Effector memory CD4-positive, alpha-beta T cell (primary cell): ENCODE measurements at regions not wholly inside any gene's neighbourhood (a gene's known extent, or its start where the extent isn't known, plus 50 kb on each side); places are given as distances from the start of the nearest gene placed in this dataset.

ENCODE experiments used
- DNase-seq, 3 donors: peaks; one replicate each; pipeline ENCODE4 v3.0.0-alpha.2; 2020
- H3K27ac ChIP-seq: 2 replicates; pipeline ENCODE4 v1.7.0; 2013; ENCODE audit warnings: mild to moderate bottlenecking, low read length, moderate library complexity; ENCODE audit not compliant: insufficient read depth, poor library complexity, severe bottlenecking
- H3K27me3 ChIP-seq: replicated peaks from 2 replicates; pipeline ENCODE4 v1.7.0; 2013; ENCODE audit warnings: mild to moderate bottlenecking, low read length; ENCODE audit not compliant: insufficient read depth, control insufficient read depth, poor library complexity, severe bottlenecking
- H3K36me3 ChIP-seq: 2 replicates; pipeline ENCODE4 v1.7.0; 2013; ENCODE audit warnings: mild to moderate bottlenecking, low read length, moderate library complexity; ENCODE audit not compliant: control insufficient read depth, insufficient read depth
- H3K4me1 ChIP-seq: 2 replicates; pipeline ENCODE4 v1.7.0; 2013; ENCODE audit warnings: low read length, mild to moderate bottlenecking; ENCODE audit not compliant: control insufficient read depth, insufficient read depth, poor library complexity, severe bottlenecking
- H3K4me3 ChIP-seq: 2 replicates; pipeline ENCODE4 v1.7.0; 2013; ENCODE audit warnings: low read length, low read depth, mild to moderate bottlenecking; ENCODE audit not compliant: insufficient read depth, poor library complexity, severe bottlenecking
- H3K9me3 ChIP-seq: 2 replicates; pipeline ENCODE4 v1.7.0; 2013; ENCODE audit warnings: mild to moderate bottlenecking, low read length, moderate library complexity; ENCODE audit not compliant: control insufficient read depth

DNA sequence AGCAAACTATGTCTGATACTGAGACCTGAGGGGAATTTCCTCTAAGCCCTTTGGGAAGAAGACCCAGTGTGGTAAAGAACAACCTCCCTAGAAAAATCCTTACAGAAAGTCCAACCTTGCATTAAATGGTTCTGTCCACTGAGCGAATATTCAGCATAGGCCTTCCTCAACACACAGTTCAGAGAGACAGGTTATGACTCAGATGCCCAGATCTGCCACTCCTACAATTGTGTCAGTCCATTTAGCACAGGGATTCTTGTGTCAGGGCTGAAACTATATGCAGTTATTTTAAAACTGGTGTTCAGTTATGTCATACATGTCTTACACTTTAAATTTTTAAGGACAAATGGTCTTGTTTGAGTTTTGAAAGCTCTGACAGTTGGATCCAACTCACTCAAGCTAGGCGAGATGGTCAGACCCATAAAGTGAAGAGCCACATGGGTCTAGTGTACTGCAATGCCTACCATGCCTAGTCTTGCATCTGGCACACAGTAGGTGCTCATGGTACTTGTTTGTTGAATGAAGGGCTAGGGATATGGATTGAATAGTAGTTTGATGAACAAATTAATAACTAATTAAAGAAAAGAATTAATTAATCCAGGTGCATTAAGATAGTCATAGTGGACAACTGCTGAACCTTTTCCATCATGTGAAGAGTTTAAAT is 207.5 kb upstream of the PWP1 start:
- H3K27ac ChIP-seq = no peak overlapping the region
- H3K36me3 ChIP-seq = no peaks in the 10 kb centered on the region
- no peaks in the 10 kb centered on the region for H3K27me3 ChIP-seq
- no peaks in the 10 kb centered on the region for H3K9me3 ChIP-seq
- no peaks in the 10 kb centered on the region for H3K4me1 ChIP-seq
- no peak overlapping the region for H3K4me3 ChIP-seq
- DNase-seq = no peak

DNA sequence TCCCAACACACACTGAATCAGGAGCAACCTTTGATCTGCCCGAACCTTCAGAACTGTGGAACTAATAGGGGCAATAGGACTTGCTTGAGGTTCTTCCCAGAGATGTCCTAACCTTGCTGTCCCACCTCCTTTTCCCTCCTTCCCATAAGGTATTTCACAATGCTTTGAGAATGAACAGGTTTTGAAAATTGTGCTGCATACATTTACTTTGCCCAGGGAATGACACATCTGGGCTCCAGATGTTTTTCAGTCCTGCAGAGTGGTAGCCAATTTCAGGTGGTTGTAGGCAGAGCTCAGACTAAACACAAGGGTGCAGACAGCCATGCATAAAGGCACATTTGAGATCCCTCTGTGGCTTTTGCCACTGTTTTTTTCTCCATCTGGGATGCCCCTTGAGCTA is 206.7 kb upstream of the PWP1 start:
- Histone ChIP-seq H3K36me3 (no peaks in the 10 kb centered on the region), H3K4me1 (no peaks in the 10 kb centered on the region), H3K9me3 (no peaks in the 10 kb centered on the region), H3K27me3 (no peaks in the 10 kb centered on the region), H3K4me3 (no peak overlapping the region), H3K27ac (no peak overlapping the region)
- DNase-seq = no peak

DNA sequence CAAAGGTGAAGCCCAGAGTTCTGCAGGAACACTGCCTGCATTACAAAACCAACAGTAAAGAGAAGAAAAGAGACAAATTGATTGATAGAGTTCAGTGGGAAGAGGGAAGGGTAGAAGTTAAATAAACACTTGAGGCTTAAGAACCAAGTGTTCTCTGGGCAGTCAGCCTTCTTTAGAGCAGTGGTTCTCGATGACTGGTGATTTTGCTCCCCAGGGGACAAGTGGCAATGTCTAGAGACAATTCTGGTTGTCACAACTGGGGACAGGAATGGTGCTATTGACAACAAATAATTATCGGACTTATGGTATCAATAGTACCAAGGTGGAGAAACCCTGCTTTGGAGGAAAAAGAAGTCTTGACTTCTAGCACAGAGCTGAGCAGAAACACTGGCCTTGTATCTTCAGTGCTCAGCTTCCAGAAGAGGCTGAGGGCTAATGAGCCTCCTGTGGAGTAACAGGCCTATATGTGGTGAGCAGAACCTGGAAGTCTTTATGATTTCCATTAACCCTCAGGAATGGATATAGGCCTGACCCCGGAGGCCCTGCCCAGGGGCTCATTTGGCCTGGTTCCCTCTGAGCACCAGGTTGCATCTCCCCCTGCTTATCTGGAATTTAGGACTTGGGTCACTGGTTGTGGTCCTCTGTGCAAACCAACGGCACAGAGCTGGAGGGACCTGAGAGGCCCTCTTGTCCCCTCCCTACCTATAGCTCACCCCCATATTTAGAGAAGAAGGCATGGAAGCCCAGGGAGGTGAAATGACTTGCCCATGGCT is 204.6 kb upstream of the PWP1 start:
- DNase-seq = no peak
- Histone ChIP-seq H3K9me3 (no peaks in the 10 kb centered on the region), H3K27me3 (no peaks in the 10 kb centered on the region), H3K27ac (no peak overlapping the region), H3K4me1 (no peaks in the 10 kb centered on the region), H3K4me3 (no peak overlapping the region), H3K36me3 (no peaks in the 10 kb centered on the region)

DNA sequence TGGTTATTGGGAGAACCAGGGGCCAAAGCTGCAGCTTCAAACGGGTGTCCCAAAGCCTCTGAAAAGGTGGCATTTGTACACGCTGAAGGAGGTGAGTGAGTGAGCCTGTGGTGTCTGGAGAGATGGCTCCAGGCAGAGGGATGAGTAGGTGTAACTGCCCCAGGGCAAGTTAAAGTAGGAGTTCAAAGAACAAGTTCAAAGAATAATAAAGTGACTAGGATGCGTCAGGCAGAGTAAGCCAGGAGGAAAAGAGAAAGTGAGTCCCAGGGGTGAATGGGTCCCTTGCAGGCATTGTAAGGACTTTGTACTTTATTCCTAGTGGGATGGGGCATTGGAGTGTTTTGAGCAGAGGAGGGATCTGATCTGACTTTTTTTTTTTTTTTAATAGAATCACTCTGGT is 201.4 kb upstream of the PWP1 start:
- Histone ChIP-seq H3K27me3 (no peaks in the 10 kb centered on the region), H3K4me1 (no peaks in the 10 kb centered on the region), H3K9me3 (no peaks in the 10 kb centered on the region)

DNA sequence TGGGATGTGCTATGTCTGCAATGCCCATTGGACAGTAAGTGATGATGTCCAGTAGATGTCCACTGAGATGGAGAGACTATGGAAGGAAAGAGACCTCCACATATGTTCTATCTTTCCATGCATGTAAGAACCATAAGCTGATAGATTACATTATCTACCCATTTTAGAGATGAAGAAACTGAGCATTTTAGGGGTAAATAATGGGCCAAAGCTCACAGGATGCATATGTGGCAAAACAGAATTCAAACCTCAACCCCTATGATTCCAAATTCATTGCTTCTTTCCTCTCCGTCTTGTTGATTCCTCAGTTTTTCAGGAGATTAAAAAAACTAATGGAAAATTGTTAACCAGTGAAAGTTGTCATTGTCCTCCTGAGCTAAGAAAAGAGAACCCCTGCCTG is 200.7 kb upstream of the PWP1 start:
- Histone ChIP-seq H3K27me3 (no peaks in the 10 kb centered on the region), H3K36me3 (no peaks in the 10 kb centered on the region), H3K4me3 (no peak overlapping the region), H3K9me3 (no peaks in the 10 kb centered on the region), H3K27ac (no peak overlapping the region), H3K4me1 (no peaks in the 10 kb centered on the region)
- DNase-seq = no peak

More for the DNA sequence above, 201.4 kb upstream of the PWP1 start:
- Histone ChIP-seq H3K36me3 (no peaks in the 10 kb centered on the region), H3K4me3 (no peak overlapping the region), H3K27ac (no peak overlapping the region)
- DNase-seq = no peak

DNA sequence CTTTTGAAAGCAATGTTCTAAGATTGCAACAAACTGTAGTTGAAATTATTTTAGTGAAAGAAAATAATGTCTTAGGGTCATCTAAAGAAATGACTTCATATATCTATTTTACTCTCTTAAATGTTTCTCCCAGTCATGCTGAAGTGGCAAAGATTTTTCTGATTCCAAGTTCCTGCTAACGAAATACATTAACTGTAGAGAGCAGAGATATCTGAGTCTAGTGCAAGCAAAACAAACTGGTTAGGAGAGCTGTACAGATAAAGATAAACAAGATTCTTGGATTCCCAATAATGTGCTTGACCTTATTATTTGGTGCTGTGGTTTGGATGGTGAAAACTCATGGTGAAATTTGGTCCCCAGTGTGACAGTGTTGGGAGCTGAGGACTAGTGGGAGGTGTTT is 199.9 kb upstream of the PWP1 start:
- Histone ChIP-seq H3K27me3 (no peaks in the 10 kb centered on the region), H3K4me3 (no peak overlapping the region)
- no peak for DNase-seq

DNA sequence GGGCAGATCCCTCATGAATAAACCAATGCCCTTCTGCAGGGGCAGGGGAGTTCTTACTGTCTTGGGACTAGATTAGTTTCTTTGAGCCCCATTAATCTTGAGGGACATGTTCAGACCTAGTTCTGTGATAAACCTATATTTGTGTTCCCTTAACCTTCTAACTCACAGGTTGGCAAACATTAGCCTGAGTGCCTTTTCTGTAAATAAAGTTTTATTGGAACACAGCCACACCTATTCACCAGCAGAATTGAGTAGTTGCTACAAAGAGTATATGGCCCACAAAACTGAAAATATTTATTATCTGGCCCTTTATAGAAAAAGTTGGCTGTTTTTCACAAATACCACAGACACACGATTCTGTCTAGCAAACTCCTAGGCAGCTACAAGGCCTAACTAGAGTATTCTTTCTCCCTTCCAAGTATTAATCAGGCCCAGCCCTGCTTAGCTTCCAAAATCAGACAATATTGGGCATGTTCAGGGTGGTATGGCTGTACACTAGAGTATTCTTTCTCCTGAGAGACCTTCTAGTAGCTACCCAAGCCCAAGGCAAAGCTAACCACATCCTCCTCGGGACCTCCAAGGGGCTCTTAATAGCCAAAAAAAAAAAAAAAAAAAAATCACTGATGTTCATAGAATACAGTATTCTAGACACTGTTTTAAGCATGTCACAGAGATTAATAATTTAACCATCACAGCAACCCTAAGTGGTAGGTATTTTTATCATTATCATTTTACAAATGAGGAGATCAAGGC is 199.3 kb upstream of the PWP1 start:
- no peak for DNase-seq

More for the DNA sequence above, 199.9 kb upstream of the PWP1 start:
- Histone ChIP-seq H3K4me1 (no peaks in the 10 kb centered on the region), H3K27ac (no peak overlapping the region), H3K9me3 (no peaks in the 10 kb centered on the region), H3K36me3 (no peaks in the 10 kb centered on the region)

DNA sequence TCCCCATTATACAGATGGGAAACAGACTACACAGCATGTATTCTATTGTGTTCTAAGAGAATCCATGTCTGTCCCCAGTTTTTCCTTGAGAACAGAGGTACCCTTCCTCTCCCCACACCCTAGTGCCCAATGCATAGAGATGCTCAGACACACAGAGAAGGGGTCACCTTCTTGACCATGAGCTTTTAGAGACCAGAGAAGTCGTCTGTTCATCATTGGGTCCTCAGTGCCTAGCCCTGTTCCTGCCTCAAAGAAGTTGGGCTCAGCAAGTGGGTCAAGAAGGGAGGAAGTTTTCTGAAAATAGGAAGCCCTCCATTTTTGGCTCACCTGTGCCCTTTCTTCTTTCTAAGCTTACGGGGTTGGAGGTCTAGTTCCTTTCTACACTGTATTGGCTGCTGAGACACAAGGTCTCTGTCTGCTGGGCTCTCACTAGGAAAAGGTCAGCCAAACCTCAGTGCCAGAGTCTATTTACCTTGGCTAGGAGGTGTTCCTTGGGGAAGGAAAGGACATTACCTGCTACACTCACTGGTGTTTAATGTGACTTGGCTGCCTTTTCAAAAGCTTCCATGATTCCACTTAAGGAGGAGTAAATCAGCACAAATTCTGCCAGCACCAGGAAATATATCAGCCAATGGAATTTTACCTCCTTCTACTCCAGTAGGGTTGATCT is 198.5 kb upstream of the PWP1 start:
- no peak for DNase-seq
- no peaks in the 10 kb centered on the region for H3K9me3 ChIP-seq
- no peaks in the 10 kb centered on the region for H3K4me1 ChIP-seq
- H3K27me3 ChIP-seq = no peaks in the 10 kb centered on the region
- no peaks in the 10 kb centered on the region for H3K36me3 ChIP-seq
- H3K4me3 ChIP-seq = no peak overlapping the region
- H3K27ac ChIP-seq = no peak overlapping the region

More for the DNA sequence above, 199.3 kb upstream of the PWP1 start:
- Histone ChIP-seq H3K27me3 (no peaks in the 10 kb centered on the region), H3K4me3 (no peak overlapping the region), H3K4me1 (no peaks in the 10 kb centered on the region), H3K36me3 (no peaks in the 10 kb centered on the region), H3K27ac (no peak overlapping the region), H3K9me3 (no peaks in the 10 kb centered on the region)

DNA sequence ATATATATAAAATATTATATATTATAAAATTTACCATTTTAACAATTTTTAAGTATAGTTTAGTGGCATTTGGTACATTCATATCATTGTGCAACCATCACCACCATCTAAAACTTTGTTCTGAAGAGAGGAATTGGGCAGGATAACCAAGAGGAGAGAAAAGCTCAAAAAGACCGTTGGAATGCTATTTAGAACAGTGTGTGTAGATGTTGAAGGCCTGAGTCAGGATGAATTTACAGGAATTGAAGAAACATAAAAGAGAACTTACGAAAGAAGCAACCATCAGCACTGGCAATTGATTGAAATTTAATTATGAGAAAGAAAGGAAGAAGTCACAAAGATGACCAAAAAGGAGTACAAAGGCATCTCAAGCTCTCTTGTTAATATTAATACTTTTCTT is 196.9 kb upstream of the PWP1 start:
- Histone ChIP-seq H3K4me1 (peaks cover 4% of the 10 kb centered on the region), H3K9me3 (no peaks in the 10 kb centered on the region), H3K27ac (no peak overlapping the region), H3K4me3 (no peak overlapping the region), H3K27me3 (no peaks in the 10 kb centered on the region), H3K36me3 (no peaks in the 10 kb centered on the region)
- DNase-seq = no peak
